Myocyte (in vitro differentiated cells): ENCODE measurements at regions not wholly inside any gene's neighbourhood (a gene's known extent, or its start where the extent isn't known, plus 50 kb on each side); places are given as distances from the start of the nearest gene placed in this dataset.
A peak's percentile ranks its signal among the peaks of the same experiment; 100 is the strongest.
"Not testable (repeated sequence)": the region's sequence is repeated elsewhere in the genome, so short reads cannot be mapped to it uniquely, and the experiment has no call there.

Experiments used
- DNase-seq: peaks from one replicate; pipeline ENCODE4 v3.0.0-alpha.2; 2012; ENCODE audit warnings: low read depth

GRCh38 chr1:194959795-194960194 is 1648.4 kb downstream of the KCNT2 start:
- no peak for DNase-seq

DNA sequence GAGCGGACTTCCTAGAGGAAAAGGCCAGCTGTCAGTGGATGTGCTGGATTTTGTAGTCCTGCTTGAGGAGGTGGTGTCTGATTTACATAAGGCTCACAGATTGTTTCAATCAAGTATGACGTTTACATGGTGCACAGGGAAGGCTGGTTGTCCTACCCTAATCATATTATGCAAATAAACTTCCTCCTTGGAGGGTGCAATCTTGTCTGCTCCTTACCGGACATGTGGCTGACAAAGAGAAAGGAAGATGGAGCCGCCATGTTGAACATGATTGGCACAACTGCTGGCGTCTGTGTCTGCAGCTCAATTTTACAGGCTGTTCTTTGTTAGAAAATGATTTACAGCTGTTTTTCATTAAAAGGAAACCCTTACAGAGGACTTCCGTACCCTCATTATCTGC is 1656.1 kb downstream of the KCNT2 start:
- DNase-seq = no peak

DNA sequence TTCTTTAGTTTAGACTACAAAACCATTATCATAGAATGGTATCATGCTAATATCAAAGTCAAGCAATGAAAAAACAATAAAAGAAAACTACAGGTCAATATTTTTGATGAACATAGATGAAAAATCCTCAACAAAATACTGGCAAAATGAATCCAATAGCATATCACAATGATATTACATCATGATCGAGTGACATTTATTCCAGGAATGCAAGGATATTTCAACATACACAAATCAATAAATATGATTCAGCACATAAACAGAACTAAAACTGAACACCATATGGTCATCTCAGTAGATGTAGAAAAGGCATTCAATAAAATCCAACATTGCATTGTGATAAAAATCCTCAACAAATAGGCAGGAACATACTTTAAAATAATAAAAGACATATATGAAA is 1657.7 kb downstream of the KCNT2 start:
- DNase-seq = no peak

DNA sequence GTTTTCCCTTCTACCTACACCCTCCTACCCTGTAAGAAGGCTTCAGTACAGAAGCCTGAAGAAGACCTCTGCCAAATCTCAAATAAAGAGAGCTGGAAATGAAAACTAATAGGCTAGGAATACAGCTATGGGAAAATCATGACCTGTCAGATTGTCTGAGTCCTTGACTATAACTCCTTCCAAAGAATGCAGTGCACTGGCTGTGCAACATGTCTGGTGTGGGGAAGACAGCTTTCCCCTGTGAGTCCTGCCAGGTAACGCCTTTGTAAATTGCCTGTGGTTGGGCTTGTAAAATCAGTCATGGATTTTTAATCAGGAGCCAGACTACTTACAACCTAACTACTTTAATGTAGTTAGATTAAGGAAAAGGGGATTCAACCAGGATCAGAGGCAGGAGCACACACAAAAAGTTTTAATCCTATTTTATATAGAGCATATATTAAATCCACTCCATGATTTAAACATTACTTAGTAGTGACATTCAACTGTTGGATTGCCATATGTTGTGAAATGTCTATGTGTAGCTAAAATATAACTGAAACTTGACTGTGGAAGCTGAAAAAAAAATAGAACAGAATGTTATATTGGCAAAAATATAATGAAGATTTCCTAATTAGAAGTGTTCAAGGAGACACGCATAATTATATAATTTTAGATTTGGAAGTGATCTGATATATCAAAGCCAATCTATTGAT is 1667.8 kb downstream of the KCNT2 start:
- DNase-seq = no peak

- no peak for DNase-seq
Observed at GRCh38 chr1:194935864-194936263, 1672.4 kb downstream of the KCNT2 start.

- no peak for DNase-seq
Observed at GRCh38 chr1:194931166-194931565, 1677.1 kb downstream of the KCNT2 start.

DNA sequence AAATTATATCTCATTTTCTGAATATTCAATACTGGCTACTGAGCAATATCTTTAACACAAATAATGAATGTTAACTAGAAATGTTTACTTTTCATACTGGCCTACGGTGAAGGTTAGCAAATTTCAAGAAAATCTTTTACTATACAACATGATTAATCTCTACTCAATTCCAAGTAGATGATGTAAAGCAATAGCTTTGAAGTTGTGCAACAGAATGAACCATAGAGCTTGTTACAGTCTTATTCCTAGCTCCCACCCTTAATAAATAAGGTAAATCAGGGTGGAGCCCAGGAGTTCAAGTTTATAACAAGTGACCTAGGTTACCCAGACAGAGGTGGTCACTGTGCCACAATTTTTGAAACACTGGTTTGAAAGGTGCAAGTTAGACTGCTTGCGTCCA is 1678.1 kb downstream of the KCNT2 start:
- DNase-seq = no peak

- DNase-seq = no peak
Observed at GRCh38 chr1:194929357-194929756, 1678.9 kb downstream of the KCNT2 start.

DNA sequence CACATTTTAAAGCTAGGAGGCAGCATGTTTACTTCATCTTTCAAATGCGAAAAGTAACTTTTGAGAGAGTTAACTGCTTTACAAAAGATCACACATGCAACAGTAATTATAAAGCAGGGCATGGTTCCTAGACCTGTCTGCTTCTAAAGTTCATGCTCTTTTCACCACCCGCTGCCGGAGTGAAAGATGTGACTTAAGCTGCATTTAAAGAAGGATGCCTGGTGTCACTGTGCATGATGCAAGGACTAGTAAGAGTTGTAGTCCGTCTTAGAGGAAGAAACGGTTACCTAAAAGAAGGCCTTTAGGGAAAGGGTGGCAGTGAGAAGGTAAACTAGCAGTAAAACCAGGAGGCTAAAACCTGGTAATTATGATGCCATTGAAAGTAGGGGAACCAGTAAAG is 1689.1 kb downstream of the KCNT2 start:
- no peak for DNase-seq

DNA sequence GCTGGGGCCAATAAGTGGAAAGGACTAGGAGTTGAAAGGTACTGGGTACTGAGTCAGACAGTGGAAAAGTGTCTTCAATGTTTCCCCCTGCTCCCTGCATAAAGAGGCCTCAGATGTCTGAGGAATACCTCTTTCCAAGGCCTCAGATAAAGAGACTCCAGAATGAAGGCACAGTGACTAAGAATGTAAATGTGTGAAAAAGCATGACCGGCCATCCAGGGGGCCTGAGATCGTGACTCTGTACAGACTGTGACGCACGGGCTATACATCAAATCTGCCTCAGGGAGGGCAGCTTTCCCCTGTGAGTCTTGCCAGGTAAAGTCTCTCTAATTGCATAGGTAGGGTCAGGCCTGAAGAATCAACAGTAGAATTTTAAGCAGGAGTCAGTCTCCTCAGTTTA is 1690.5 kb downstream of the KCNT2 start:
- no peak for DNase-seq

DNA sequence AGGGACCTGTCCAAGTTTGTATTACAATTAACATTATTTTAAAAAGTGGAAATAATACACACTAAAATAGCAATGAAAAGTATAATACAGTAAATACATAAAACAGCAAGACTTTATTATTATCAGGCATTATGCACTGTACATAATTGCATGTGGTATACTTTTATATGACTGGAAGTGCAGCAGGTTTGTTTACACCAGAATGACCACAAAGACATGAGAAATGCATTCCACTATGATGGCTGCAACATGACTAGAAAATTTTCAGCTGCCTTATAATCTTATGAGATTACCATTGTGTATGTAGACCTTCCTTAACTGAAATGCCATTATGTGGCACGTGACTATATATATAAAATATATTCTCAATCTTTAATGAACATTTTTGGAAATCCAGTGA is 1699.6 kb downstream of the KCNT2 start:
- DNase-seq = peak; percentile 1

DNA sequence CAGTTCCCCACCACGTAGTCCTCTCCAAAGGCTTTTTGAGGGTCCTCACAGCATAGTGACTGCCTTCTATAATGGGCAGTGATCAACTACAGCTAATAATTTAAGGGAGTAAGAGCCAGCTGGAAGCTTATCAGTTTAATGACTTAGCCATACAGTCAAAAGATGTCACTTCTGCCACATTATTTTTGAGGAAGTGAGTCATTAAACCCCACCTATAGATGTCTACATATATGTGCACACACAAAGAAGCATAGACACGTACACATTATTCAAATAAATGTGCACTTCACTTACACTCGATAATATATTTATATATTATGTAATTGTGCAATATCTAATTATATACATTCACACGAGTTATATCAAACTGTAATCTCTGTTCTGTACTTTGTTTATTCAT is 1704.7 kb downstream of the KCNT2 start:
- no peak for DNase-seq

DNA sequence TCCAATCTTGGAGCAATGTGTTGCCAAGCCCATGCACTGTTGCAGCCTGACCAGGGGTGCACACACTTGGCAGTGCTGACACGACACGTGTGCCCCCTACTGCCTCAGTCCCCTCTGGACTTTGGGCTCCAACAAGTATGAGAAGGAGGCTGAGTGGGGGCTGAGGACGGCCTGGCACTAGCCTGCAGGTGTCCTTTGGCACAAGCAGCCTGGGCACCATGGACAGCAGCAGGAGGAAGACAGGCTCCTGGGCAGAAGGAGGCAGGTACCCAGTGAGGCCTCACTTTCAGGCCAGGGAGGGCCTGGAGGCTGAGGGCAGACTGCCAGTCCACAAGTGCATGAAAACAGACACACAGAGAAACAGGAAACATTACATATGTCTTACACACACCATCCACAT is 1702.9 kb upstream of the B3GALT2 start:
- no peak for DNase-seq

GRCh38 chr1:194870860-194871259 is 1684.4 kb upstream of the B3GALT2 start:
- DNase-seq = no peak

DNA sequence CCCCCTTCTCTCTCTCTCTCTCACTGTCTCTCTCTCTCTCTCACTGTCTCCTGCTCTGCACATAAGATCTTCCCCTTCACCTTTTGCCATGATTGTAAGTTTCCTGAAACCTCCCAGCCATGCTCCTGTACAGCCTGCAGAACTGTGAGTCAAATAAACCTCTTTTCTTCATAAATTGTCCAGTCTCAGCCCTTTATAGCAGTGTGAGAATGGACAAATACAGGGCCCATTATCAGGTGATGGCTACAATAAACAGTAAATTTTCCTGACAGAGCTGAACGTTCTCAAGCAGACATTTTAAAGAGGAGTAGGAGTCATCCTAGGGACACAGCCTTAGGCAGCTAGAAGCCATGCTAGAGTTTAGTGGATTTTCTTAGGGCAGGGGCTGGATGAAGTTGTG is 1679.7 kb upstream of the B3GALT2 start:
- no peak for DNase-seq

GRCh38 chr1:194865383-194865782 is 1679.0 kb upstream of the B3GALT2 start:
- no peak for DNase-seq

GRCh38 chr1:194862129-194862528 is 1675.7 kb upstream of the B3GALT2 start:
- no peak for DNase-seq

DNA sequence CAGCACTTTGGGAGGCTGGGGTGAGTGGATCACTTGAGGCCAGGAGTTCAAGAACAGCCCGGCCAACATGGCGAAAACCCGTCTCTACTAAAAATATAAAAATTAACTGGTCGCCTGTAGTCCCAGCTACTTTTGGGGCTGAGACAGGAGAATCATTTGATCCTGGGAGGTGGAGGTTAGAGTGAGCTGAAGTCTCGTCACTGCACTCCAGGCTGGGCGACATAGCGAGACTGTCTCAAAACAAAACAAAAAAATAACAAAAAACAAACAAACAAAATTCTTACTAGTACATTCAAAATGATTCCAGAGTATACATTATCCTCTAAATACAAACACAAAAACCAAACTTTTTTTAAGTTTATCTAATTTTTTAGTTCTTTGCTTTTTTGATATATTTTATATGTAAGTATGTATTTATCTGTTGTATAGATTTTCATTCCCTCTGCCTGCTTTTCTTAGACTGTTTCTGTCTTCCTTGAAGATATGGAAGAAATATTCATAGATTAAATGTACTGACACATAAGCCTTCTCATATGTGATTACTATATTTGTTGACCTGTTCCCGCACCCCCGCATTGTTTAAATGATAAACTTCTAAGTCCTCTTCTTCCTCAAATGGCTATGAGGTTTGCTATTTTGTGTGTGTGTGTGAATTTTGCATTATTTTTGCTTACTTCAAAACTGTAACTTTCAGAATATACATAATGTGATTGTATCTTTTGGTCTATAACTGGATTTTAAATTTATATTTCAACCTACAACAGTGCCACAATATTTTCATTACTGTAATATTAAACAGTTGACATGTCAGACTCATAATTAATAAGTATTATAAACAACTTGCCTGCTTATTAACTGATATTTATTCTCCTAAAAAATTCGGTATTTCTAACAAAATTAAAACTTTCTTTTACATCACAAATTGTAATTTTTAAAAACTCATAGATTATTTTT is 1674.1 kb upstream of the B3GALT2 start:
- no peak for DNase-seq

DNA sequence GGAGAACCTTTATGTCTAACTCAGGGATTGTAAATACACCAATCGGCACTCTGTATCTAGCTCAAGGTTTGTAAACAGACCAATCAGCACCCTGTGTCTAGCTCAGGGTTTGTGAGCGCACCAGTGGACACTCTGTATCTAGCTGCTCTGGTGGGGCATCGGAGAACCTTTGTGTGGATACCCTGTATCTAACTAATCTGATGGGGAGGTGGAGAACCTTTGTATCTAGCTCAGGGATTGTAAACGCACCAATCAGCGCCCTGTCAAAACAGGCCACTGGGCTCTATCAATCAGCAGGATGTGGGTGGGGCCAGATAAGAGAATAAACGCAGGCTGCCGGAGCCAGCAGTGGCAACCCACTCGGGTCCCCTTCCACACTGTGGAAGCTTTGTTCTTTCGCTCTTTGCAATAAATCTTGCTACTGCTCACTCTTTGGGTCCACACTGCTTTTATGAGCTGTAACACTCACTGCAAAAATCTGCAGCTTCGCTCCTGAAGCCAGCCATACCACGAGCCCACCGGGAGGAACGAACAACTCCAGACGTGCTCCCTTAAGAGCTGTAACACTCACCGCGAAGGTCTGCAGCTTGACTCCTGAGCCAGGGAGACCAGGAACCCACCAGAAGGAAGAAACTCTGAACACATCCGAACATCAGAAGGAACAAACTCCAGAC is 1673.2 kb upstream of the B3GALT2 start:
- not testable (repeated sequence) for DNase-seq

- not testable (repeated sequence) for DNase-seq
Observed at GRCh38 chr1:194858811-194859480, 1672.5 kb upstream of the B3GALT2 start.

- DNase-seq = no peak
Observed at GRCh38 chr1:194857413-194857812, 1671.0 kb upstream of the B3GALT2 start.
